SU-DHL-6 (cell line): ENCODE measurements at regions not wholly inside any gene's neighbourhood (a gene's known extent, or its start where the extent isn't known, plus 50 kb on each side); places are given as distances from the start of the nearest gene placed in this dataset.

Experiments
- CTCF ChIP-seq: fragments of 200-600 bp; sonication (generic); IDR thresholded peaks from one replicate; pipeline ENCODE4 v1.5.1; 2017; ENCODE audit warnings: antibody characterized with exemption, mild to moderate bottlenecking, low read length, moderate library complexity; ENCODE audit not compliant: insufficient read depth, poor library complexity, severe bottlenecking
- EZH2phosphoT487 ChIP-seq: fragments of 200-600 bp; sonication (generic), shearing (Covaris generic); conservative IDR thresholded peaks from 2 replicates; pipeline ENCODE4 v1.6.1; 2018; ENCODE audit warnings: mild to moderate bottlenecking, antibody characterized with exemption, low read length, moderate library complexity, mixed read lengths

DNA sequence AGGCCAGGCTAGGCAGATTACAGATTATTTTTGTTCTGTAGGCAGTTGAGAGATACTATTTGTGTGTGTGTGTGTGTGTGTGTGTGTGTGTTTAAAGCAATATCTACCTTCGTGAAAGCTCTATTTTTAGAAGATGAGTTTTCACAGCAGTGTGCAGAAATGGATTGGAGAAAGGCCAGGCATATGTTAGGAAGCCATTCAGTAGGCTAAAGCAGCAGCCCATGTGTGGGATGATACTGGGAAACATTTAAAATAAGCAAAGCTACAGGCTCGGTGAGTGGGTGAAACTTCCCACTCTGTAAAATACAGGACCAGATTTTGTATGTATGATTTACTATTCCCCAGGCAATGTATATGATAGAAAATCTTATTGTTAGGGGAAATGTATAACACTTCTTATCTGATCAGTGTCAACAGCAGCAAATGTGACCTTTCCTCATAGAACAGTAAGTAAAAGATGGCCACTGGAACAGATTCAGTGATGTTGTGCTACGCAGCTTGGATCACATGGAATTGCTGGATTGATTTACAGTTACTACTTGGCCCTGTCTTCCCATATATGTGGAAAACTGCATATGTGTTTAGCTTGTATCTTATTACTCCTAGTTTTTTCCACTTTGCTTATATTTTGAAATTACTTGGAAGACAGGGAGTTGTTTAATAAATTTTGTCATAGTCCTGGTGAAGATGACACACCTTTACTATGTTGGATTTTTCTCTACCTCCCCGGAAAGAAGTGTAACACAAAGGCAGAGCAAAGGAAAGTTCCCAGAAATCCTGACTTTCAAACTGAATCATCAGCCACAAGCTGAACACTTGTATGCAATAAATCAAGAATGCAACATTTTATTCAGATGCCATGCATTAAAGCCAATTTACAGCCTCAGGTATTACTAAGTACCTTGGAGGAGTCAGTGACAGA, 1077.7 kb upstream of the SEMA6A start:
- TF ChIP-seq CTCF, result no peak
- no peak for TF ChIP-seq EZH2phosphoT487
